GM19467 (cell line): ENCODE measurements at regions not wholly inside any gene's neighbourhood (a gene's known extent, or its start where the extent isn't known, plus 50 kb on each side); places are given as distances from the start of the nearest gene placed in this dataset.

Experiments
- ATAC-seq: cut with Tn5 transposase; IDR thresholded peaks from one replicate; pipeline ENCODE4 v1.9.1; 2021; ENCODE audit warnings: mild to moderate bottlenecking, moderate library complexity; ENCODE audit not compliant: unreplicated experiment

- no peak for ATAC-seq
Measured at GRCh38 chr10:78771808-78772455, 296.8 kb upstream of the ZMIZ1 start.

GRCh38 chr10:78772486-78772885, 296.3 kb upstream of the ZMIZ1 start:
- ATAC-seq: no peak

- ATAC-seq: no peak
Measured at GRCh38 chr10:78772986-78773530, 295.7 kb upstream of the ZMIZ1 start.

GRCh38 chr10:78774614-78774998, 294.2 kb upstream of the ZMIZ1 start:
- ATAC-seq: no peak

GRCh38 chr10:78774999-78775711, 293.6 kb upstream of the ZMIZ1 start:
- no peak for ATAC-seq

- ATAC-seq: no peak
Measured at GRCh38 chr10:78775891-78776290, 292.9 kb upstream of the ZMIZ1 start.

GRCh38 chr10:78776756-78777155, 292.0 kb upstream of the ZMIZ1 start:
- ATAC-seq: no peak

GRCh38 chr10:78777466-78777865, 291.3 kb upstream of the ZMIZ1 start:
- no peak for ATAC-seq

GRCh38 chr10:78777867-78778266, 290.9 kb upstream of the ZMIZ1 start:
- no peak for ATAC-seq

GRCh38 chr10:78778444-78779338, 290.1 kb upstream of the ZMIZ1 start:
- no peak for ATAC-seq

GRCh38 chr10:78779339-78779955, 289.3 kb upstream of the ZMIZ1 start:
- no peak for ATAC-seq

- ATAC-seq: no peak
Measured at GRCh38 chr10:78780551-78780961, 288.2 kb upstream of the ZMIZ1 start.

GRCh38 chr10:78781251-78781913, 287.4 kb upstream of the ZMIZ1 start:
- no peak for ATAC-seq

- ATAC-seq: no peak
Measured at GRCh38 chr10:78781991-78782390, 286.8 kb upstream of the ZMIZ1 start.

- ATAC-seq: no peak
Measured at GRCh38 chr10:78782441-78782840, 286.3 kb upstream of the ZMIZ1 start.

- no peak for ATAC-seq
Measured at GRCh38 chr10:78783753-78784152, 285.0 kb upstream of the ZMIZ1 start.

- no peak for ATAC-seq
Measured at GRCh38 chr10:78784546-78784945, 284.2 kb upstream of the ZMIZ1 start.

GRCh38 chr10:78785066-78785465, 283.7 kb upstream of the ZMIZ1 start:
- no peak for ATAC-seq

- ATAC-seq: no peak
Measured at GRCh38 chr10:78785991-78786390, 282.8 kb upstream of the ZMIZ1 start.

- ATAC-seq: no peak
Measured at GRCh38 chr10:78787125-78787524, 281.6 kb upstream of the ZMIZ1 start.
